ENCODE measurements at regions not wholly inside any gene's neighbourhood (a gene's known extent, or its start where the extent isn't known, plus 50 kb on each side); places are given as distances from the start of the nearest gene placed in this dataset.

DNA sequence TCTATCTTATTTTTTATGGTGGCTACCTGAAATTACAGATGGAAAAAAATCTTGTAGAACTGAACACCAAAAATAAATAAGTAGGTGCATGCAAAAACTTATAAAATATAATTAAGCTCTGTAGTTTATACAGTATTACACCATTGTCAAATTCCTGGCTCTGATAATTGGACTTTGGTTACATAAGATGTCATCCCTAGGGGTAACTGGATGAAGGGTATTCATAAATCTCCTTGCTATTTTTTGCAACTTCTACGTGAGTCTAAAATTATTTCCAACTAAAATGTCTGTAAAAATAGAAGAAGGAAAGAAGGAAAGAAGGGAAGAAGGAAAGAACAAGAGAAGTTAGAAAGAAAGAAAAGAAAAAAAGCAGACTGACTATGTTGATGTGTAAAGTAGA is 716.6 kb downstream of the BCL11B start:
- DNase-seq, result no peak

DNA sequence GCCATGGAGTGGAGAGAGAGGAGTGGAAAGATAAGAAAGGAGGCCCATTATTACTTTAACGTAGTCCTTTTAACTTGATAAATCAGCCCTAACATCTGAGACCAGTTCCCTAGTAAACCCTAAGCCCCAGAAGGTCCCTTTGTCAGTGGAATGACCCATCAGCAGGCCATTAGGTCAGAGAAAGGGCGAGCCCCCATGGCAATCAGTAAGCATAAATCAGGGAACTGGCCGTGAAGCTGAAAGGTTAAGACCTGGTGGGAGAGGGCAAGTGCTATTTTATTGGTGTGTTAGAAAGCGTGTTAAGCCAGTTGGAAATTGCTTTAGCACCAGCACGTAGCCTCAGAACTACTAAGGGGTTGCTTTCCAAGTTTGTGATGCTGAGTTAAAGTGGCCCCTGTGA is 708.0 kb downstream of the BCL11B start:
- DNase-seq, result no peak

DNA sequence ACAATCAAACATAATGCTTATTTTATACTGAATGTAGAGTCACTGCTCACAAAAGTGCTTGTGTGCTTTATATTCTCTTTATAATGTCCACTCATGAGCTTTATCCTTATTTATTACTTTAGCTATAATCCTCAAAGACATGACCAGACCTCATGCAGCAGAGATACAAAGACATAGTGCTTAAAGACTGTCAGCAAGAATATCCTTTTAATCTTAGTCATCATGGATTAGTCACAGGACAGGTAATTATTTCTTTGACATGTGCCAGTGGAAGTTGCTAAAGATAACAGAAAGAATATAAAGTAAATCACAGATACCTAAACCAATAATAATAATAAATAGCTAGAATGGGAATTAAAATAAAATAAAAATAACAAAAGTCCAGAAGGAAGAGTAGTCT is 707.5 kb downstream of the BCL11B start:
- no peak for DNase-seq

DNA sequence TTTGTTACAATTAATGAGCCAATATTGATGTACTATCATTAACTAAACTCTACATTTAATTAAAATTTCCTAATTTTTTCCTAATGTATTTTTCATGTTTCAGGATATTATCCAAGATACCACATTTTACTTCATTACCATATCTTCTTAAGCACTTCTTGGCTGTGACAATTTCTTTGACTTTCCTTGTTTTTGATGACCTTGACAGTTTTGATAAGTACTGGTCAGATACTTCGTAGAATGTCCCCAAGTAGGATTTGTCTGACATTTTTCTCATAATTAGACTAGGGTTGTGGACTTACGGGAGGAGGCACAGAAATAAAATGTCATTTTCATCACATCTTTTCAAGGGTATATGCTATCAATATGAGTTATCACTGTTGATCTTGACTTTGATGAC is 700.9 kb downstream of the BCL11B start:
- no peak for DNase-seq

DNA sequence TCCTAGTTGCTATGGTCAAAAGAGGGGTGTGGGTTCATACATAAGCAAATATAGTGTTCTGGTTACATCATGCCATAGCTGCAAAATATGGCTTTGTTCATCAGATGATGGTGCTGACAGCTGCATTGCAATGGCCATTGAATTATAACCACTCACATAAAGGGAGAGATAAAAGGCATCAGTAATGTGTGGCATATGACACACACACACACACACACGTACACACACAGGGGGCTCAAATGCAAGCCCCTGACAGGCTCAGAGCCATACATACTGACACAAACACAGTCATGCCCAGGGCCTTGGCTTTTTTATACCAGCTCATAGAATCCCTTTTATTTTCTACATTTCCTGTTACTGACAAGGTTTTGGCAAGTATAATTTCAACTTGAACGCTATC is 698.9 kb downstream of the BCL11B start:
- DNase-seq, result no peak

DNA sequence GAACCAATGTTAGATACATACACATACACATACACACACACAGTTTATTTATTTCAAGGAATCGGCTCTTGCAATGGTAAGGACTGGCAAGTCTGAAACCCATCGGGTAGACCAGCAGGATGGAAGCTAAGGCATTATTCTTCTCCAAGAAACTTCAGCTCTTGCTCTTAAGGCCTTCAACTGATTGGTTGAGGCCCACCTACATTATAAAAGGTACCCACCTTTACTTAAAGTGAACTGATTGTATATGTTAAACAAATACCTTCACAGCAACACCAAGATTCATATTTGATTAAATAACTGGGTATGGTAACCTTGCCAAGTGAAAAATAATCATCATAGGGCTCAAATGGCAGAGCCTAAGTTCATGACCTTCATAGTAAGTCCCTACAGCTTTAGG is 695.5 kb downstream of the BCL11B start:
- no peak for DNase-seq

DNA sequence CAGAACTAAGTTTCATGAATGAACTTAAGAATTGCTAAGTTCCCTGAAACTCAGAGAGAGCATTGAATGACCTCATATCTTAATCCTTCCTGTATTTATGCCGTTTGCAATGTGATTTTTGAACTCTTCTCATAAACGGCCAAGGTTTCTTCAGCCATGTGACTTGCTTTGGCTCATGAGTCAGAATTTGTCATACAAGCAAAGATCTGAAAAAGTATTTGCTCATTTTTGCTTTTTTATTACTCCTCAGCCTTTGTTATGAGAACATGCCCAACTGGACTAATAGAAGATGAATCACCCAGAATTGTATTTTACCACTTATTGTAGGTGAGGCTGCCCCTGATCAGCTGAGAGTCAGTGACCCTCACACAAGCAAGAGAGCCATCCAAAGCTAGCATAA is 693.8 kb downstream of the BCL11B start:
- no peak for DNase-seq

DNA sequence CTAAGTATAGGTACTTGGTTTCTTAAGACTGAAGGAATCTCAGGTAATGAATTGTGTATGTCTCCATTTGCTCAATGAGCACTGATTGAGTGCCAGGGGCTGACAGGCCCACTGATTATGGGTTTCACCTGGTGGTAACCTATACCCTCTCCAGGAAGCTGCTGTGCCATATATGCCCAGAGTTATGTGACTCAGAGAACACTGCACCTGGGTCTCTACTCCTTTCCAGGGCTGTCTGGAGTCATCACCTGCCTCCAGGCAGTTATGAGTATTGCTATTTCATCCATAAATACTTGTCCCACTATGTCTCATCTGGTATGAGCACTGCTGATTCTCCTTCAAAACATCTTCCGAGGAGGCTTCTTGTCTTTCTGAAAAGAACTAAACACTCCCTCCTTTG is 692.9 kb downstream of the BCL11B start:
- no peak for DNase-seq

DNA sequence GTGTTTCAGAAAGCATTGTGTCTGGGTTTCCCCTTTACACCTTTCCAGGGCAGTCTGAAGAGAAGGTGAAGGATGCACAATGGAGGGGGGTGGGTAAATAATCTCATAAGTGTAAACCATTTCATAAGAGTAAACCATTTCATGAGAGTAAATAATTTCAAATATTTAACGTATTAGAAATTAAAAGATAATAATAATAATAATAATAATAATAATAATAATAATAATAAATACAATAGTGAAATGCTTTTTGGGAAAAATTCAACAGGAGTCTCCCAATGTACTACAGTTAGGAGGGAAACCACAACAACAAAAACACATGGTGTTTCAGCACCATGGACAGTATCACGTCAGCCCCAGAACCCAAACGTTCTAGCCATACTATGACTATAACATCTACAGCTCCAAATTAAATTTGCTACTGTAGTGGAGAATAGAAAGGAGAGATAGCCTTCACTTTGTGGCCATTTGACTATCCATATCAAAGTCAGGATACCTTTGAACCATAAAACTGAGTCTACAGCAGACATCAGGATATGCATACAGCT is 691.8 kb downstream of the BCL11B start:
- DNase-seq, result no peak

DNA sequence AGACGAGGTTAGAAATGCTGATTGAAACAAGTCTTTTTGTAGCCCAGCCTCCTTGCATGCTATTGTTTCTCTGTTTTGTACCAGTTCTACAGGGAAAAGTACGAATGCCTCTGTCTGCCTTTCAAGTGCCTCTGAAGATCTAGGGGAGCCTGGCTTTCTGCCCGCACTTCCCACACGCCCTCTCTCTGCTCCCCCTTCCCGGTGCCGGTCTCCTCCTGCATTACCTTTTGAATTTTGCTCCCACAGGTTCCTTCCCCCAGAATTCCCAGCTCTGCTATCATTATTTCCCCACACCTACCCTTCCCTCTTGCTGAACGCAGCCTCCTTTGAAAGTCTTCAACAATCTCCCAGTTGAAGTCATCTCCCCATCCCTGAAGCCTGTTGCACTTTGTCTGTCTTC is 689.7 kb downstream of the BCL11B start:
- DNase-seq, result no peak

DNA sequence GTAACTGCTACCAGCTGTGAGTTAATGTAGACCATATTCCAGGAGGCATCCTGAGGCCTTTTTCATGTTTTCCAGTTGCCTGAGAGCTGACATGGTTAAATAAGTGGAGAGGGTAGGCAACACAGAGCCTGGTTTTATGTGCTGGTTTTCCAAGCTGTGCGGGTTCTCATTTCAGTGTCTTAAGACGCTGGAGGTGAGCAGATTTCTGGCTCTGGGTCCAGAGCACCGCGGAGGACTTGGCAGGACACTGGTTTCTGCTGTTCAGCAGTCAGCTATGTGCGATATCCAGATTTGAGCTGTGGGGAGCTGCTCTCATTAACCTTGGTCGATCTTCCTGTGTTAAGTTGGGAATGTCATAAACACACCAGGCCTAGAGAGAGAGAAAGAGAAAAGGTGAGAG is 680.8 kb downstream of the BCL11B start:
- no peak for DNase-seq

DNA sequence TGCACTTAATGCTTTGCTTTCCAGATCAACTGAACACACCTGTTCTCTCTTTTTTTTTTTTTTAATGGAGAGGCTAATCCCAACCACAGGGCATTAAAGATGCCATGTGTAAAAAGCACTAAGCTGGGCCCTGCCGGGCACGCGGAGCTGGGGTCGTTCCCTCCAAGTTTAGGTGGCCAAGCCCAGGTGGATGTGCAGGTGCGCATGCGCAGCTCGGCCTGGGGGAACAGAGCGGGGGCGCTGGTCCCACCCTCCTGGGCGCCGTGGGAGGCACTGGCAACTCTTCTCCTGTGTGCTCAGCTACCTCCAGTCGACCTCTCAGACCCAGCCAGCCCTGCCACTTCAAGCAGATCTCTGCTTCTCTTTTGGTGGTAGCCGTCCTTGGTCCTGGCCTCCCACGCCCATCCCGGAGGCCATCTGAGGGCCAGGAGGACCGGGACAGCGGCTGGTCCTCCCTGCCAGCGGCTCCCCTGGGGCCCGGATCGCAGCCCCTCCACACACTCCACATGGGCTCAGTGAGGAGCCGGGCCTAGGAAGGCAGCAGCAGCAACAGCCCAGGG is 679.3 kb downstream of the BCL11B start:
- no peak for DNase-seq

DNA sequence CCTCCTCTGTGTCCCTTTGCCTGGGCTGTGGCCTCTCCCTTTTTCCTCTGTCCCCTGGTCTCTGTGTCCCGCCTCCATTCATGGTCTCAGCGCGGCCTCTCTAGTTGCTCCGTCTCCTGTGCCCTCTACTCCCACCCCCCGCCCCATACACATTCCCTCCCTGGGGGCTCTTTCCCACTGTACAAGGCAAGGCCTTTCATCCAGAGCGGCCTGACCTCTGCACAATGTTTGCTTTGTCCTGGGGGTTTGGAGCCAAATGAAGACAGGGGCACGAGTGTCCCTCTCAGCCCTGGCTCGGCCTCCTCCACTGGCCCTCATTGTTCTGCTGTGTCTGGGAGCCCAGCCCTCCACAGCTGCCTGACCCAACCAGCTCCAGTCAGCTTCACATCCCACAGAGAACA is 678.6 kb downstream of the BCL11B start:
- no peak for DNase-seq

DNA sequence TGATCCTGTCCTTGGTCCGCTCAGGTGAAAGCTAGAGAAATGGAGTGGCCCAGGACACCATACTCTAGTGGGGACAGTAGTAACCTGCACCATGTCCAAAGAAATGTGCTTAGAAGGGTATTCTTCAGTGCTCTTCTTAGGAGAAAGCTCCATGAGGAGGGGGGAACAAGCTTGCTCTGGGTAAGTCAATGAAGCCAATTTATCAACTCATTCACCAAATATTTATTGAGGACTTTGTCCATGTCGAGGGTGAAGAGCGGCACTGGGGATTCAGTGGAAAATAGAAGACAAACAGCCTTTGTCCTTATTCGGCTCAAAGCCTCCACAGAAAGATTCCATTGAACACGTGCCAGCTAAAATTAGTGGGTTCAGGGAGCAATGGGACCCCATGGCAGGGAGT is 677.8 kb downstream of the BCL11B start:
- DNase-seq, result no peak

DNA sequence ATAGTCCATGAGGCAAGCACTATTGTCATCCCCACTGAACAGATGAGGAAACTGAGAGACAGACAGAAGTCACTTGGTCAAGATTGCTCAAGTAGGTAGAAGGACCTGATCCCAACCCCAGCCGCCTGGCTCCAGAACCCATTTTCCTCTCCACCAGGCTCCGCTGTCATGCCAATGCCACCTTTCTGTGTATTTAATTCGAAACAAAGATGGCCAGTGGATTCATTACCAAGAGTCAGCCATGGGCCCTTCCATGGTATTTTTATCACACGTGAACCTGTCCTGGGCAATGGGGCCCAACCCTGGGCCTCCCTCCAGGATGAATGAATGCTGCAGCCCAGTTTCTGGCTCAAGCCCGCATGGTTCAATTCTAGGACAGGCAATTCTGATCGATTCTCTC is 673.4 kb downstream of the BCL11B start:
- no peak for DNase-seq

DNA sequence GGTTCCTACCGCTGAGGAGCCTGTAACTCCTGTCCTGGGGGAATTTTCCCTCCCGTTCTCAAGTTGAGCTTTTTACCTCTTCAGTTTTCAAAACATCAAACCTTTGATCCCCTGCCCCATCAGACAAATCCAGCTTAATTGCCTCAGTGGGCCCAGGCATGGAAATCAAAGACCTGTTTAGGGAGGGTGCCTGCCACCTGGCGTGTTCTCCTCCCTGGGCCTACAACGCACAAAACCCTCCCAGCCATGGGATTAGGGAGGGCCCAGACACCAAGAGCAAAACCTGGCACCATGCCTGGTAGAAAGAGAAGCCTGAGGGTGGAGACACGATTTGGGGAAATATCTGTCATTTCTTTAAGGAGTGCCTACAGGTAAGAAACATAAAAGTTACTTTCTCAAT is 672.9 kb downstream of the BCL11B start:
- no peak for DNase-seq

DNA sequence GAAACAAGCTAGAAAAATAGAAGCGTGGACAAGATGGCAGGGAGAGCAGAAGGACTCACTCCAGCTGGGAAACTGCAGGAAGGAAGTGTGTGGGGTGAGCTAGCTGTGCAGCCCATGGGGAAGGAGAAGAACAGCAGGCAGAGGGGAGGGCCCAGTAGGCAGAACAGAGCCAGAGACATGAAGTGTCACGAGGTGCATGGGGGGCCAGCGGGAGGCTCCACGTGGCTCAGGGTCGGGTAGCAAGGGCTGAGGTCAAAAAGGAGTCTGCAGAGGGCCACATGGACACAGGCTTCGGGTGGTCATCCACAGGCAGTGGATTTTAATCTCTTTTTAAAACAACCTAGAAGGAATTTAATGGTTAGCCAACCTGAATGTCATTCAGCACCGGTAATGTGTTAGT is 669.0 kb downstream of the BCL11B start:
- no peak for DNase-seq

DNA sequence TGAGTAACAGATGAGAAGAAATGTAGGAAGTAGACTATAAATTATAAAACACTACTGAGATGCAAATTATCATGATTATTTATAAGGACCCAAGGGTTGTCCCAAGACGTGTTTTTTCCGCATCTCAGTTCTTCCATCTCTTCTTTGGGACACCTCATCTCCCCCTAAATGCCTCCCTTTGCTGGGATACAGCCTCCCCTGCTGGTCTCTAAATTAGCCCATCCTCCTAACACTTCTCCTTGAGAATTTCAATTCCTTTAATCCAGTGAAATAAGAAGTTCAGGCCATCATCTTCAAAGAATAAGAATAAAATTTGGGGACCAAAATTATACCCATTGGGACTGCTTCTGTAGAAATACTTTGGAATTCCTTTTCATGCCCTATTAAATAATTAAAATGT is 667.0 kb downstream of the BCL11B start:
- no peak for DNase-seq

DNA sequence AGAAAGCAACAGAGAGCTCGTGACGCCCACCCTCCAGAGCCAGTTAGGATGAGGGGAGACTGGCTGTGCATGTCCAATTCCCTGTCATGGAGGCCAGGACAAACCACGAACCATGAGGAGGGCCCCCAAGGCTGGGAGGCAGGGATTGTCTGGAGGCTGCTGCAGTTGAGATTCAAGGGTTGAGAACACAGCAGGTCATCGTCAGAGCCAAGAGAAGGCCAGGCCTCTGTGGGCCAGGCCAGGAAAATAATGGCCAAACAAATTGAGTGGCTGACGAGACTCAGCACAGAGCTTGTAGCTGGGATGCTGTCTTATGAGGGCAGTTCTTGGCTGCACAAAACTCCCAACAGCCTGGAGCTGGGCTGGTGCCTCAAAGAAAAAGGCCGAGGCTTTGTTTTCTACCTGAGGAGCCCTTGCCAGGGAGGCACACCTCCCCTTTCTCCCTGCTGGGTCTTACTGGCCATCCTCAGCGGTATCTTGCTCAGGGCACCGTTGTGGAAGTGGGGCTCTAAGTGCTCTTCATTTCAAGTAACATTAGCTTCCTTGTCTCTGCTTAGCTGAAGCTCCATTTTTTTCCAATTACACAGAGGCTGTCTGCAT is 665.9 kb downstream of the BCL11B start:
- DNase-seq, result no peak

DNA sequence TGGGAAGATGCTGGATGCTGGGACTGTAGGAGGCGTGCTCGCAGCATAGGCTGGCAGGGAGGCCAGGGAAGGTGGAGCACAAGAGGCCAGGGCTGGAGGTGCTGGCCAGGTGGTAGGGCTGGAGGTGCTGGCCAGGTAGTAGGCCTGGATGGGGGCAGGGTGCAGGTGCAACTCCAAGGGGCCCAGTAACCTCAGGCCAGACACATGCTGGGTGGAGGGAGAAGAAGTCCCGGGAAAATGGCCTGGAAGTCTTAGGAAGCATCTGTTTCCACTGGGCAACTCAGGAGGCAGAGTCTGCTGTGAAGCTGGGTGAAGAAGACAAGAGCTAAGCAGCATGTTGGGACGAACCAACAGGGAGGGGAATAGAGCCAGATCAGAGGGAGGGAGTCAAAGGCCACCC is 665.2 kb downstream of the BCL11B start:
- no peak for DNase-seq

DNA sequence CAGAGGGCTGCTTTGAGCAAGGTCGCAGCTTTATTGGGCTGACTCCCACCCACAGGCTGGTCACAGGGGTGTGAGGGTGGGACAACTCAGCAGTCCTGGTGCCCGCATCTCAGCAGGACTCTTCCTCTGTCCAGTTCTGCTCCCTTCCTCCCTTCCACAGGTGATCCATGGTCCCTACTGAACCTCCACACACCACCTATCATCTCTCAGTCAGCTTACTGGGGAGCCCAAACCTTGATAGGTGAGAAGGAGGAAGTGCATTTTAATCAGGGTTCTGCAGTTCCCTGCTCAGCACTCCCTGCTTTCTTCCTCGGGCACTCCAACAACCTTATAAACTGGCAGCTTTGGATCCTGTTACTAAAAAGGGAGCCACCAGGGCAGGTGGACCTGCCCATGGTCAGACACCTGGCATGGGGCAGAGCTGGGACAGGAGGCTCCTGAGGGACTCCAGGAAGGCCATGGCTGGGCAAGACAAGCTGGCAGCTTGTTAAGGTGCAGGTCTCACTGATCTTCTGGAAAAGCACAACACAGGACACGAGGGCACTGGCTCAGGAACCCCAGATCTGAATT is 664.6 kb downstream of the BCL11B start:
- DNase-seq, result no peak

DNA sequence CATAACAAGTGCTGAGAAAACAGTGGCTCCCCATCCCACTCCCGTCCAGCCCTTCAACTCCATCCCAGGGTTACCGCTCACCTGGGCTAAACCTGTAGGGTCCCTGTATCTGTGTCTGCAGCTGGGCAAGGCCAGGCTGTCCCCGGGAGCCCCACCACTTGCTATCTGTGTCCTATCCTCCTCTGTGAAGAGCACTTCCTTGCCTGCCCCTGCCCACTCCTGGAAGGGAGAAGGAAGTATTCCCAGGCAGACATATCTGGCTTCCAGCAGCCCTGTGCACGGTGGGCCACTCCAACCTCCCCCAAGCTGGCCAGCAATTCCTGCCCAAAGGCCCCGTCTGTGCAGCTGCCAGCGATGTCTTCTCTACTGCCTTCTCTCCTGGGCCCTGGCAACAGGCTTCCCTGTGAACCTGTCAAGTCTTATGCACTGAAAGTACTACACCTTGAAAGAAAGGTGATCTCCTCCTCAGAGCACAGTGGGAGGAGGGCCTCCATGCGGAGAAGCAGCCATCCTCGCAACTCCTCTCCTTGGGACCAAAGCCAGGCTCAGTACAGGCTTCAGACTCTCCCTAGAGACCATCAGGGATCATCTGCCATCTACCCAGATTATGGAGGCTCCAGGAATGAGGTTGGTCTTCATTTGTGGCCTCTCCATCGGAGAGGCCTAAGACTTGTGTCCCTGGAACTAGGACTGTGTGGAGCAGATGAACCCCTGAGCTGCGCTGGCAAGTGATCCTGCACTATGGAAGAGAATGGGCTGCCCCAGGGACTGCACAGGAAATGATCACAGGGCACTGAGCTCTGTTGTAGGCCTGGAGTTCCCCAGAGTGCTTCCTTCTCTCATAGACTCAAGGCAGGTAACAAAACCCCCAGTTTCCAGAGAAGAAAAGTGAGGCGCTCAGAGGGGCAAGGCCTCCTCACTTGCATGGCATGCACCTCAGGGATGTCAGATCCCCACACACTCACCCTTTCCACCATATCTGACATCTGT is 663.6 kb downstream of the BCL11B start:
- no peak for DNase-seq

DNA sequence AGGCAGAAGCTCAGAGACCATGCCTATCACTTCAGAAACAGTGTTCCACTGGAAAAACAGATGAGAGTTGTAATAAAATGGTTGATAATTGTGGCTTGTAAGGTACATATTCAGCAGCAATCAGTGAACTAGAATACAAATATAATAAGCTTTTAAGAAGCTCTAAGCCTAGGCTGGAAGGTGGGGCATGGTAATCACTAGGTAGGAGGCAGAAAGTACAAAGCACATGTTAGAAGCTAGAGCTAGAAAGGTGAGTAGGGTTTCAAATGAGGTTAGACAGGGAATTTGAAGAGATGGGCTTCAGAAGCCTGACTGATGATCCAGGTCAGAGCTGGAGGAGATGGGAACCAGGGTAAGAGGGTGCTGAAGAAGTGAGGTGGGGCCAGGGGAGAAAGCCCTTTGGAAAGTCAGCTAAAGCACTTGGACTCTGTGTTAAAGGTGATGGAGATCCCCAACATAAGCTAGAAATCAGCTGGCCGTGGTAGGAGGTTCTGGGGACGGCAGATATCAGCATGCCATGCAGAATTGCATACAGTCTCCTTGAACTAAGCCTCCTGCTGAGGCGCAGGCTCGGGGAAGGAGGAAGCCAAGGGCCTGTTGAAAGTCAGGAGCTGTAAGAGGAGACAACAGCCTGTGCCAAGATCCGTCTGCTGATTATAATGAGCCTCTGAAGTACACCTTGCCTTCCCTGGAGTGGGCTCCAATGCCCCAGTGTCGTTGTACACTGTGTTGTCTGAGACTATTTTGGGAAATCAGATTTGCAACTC is 659.4 kb downstream of the BCL11B start:
- DNase-seq, result no peak

All from stimulated activated naive CD4-positive, alpha-beta T cell treated with Interleukin-2 at 50 U/mL for 16 hours (primary cell).